SW480 (cell line): ENCODE measurements at regions not wholly inside any gene's neighbourhood (a gene's known extent, or its start where the extent isn't known, plus 50 kb on each side); places are given as distances from the start of the nearest gene placed in this dataset.

Source experiments
- DNase-seq: peaks from one replicate; pipeline ENCODE4 v3.0.0-alpha.2; 2016; ENCODE audit warnings: low spot score

DNA sequence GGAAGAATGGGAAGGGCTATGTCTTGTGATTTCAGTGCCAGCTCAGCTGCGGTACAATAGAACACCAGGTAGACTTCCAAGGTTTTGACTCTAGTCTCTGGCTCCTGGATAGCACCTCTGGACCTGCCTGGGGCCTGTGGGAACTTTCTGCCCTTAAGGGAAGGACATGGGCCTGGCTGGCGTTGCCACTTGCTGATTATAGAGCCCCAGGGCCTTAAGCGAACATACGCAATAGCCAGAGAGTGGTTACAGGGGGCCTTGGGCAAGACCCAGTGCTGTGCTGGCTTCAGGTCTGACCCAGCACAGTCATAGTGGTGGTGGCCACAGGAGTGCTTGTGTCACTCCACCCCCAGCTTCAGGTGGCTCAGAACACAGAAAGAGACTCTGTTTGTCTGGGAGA is 131.1 kb upstream of the COL21A1 start:
- DNase-seq = no peak

DNA sequence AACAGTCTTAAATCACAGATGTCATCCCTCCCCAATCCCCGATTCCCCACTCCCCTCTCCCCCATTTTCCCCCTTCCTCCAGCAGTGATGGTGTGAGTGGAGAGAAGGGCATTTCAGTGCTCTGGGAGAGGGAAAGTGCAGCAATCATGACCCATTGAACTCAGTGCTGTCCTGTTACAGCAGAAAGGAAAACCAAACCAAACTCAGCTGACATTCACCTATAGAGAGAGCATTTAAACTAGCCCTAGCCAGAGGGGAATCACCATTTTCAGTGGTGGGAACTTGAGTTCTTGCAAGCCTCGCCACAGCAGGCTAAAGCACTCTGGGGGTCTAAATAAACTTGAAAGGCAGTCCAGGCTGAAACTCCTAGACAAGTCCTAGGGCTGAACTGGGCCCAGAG is 129.9 kb upstream of the COL21A1 start:
- no peak for DNase-seq

DNA sequence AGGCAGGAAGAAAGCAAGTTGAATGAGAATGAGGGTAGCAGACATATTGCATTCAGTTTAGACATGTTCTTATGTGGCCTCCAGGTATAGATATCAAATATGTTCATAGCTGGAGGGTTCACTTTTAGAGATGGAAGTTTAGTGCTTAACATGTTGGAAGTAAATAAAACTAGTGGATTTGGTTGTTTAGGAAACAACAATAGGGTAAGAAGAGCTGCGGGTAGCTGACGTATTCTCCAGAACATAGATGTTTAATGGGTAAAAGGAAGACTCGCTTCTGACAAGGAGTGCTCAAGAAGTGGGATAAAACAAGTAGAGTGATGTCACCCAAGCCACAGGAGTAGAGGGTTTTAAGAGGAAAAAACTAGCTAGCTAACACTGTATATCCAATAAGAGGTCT is 128.4 kb upstream of the COL21A1 start:
- no peak for DNase-seq

DNA sequence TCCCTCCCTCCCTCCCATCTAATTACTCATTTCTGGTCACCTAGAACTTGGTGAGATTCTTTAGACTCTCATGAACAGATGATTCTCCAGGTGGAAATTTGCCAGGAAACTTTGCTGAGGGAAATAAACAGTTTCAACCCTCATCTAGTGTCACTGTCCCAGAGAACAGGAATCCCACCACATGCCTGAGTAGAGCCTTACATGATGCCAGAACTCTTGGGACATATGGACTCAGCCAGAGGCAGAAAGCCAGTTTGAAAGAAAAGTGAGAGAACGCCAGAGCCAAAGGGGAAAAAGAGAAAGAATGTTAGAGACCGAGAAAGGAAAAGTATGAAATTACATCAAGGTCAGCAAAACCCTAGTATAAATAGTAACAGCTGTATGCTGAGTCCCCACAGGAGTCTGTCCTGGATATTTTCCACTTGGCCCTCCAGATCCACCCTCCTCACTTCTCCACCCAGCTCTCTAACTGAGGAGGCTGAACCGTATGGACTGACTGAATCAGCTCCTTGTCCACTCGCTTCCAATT is 127.5 kb upstream of the COL21A1 start:
- DNase-seq = no peak

DNA sequence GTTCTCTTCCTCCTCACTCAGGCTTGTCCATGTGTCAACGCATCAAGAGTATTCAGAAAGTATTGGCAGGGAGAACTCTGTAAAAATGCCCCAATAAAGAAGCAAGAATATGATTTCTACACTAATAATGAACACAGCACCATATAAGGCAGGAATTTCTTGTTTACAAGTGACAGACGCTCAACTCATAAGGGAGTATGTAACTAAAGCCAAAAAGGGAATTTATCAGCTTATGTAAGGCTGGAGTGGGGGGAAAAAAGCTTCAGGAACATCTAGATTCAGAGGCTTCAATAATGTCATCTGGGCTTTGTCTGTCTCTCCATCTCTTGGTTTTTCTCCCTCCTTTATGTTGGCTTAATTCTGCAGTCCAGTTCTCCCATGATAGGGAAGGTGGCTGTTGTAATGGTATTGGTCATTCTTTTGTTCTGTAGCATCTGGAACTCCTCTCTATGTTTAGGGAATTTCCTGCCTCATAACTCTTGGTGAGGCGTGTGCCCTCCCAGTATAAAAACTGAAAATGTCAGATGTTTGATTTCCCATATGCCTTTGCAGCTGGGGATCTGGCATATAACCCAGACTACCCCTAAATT is 125.1 kb upstream of the COL21A1 start:
- no peak for DNase-seq

DNA sequence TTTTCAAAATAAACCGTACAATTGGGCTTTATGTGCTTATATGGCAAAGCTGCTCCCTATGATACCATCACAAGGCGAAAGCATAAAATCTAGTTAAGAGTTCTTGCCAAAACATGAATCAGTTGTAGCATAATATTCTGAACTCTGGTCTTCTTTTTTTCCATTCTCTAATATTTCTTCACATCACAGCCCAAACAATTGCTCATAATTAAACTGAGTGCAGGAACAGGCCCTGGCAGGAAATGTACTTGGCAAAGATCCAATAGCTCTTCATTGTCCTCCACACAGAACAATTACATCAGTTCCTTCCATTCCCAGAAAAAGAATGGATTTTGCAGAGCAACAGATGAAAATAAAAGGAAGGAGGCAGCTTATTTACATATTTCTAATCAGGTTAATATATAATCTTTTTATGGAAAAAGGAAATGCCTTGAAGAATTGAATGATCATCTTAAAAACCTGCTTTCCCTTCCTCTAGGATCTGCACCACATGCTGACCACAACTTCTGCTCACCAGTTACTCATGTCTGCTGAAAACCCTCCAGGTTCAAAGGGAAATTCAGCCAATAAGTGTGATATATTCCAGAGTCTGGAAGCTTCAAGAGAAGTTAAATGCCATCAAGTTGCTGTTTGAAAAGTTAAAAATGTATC is 123.3 kb upstream of the COL21A1 start:
- DNase-seq = no peak

DNA sequence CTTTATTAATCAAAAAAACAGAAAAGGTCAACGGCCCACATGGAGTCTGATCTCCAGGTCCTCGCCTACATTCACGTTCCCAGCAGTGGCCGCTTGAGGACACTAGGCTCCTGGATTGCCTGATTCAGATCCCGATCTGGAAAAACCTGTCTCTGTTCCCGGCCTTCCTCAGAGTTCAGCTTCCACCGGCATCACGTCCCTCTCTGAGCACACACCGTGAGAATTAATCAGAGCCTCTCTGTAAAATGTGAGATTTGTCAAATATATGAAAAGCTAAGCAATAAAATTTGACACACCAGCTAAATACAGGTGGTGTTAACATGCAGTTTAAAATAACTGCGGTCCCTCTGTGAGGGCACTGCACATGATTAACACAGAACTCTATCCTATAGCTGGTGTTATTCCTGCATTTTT is 122.8 kb upstream of the COL21A1 start:
- no peak for DNase-seq

DNA sequence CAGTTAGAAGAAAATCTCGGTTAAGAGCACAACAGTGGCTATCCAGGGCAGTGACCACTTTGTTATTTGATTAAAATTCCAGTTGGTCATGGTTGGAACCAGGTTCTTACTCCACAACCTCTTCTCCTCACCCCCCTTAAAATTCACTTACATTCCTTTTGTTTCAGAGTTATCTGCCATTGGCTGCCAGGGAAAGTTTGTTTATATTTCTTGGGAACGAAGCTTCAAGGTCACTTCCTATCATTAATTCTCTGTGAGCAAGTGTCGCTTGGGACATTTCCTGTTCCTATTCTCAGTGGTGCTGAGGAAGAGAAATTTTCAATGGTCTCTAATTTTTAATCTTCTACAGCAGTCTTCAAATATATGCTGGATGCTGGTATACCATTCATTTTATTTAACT is 121.1 kb upstream of the COL21A1 start:
- DNase-seq = no peak

DNA sequence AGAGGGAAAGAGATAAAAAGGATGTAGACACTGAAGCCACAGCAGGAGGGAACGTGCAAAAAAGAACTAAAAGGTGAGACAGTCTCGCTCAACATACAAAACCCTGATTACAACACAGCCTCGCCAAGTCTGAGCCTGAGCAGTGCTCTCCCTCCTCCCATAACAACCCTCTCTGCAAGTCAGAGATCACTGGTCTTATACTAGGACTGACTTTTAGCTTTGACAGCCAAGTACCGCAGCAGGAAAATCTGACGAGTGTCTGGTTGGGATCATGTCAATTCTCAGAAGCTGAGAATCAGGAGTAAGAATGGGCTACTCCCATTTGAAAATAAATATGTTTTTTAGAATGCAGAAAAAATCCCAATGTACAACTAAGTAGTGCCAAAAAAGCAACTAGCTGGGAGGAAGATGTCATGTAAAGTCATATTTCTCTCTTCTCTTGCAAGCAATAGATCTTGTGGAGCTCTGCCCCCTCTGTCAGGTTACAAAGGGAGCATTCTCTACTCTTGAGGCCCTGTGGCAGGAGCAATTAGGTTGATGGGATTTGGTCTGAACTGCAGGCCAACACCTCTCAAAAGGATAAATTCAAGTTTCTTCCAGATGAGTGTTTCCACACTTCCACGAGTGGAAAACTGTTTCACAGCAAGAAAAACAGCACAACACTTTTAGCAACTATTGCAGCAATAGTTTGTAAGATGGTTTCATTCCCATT is 118.9 kb upstream of the COL21A1 start:
- no peak for DNase-seq

DNA sequence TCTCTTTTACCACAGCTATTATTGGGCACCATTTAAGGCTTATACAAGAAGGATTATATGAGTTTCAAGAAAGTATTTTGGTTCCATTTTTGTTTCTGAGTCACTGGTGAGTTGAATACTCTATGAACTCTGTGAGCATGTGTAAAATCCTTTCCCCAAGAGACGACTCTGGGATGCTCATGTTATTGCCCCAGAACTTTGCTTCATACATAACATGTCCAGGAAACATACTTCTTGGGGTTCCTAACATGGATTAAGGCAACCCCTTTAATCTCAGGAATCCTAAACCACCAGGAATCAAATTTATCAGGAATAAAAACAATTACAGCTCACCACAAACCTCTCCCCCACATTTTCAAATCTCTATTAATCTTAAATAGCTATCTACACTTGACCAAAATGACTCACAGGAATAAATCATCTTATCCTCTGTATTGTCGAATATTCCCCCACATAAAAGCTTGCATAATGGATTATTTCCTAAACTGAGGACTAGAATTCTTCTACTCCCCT is 117.5 kb upstream of the COL21A1 start:
- DNase-seq = peak; percentile 4

DNA sequence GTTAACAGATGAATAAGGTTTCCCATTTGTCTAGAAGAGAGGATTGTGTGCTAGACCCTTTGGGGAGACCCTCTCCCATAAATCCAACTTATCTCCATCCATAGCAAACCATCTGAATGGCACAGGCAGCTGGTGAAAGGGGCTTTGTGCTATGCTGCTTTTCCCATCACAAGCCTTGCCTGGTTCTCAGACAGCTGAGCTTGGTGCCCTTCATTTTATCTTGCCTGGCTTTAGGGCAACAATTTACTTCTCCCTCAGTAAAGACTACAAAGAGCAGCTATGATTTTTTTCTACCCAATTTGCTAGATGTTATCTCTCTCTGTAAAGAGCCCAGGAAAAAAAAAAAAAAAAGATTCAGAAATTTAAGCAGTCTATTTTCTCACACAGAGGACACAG is 117.0 kb upstream of the COL21A1 start:
- no peak for DNase-seq

DNA sequence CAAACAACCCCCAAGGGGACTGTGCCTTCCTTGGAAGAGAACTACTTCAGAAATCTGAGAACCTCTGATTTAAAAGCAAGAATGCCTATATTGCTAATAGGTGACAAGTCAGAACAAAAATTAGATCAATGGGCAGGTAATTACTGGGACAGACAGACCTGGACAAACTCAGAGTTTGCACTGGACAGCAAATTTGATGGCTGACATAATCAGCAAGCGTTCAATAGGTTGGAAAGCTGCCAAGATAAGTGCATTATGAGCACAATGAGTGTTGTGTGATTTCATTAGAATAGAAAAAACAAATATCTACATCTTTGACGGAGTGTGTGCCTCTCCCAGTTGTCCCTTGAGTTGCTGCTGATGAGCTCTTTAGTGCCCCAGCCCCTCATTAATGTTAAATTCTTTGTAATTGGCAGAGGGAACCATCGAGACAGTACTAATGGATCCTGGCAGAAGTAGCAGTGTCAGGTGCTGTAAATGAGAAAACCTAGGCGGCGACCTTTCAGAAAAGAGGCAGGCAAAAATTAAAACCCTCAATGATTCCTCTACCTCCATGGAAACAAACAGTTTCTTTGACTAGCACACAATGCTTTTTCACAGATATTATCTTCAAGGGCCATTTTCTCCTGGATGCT is 116.5 kb upstream of the COL21A1 start:
- DNase-seq = no peak

DNA sequence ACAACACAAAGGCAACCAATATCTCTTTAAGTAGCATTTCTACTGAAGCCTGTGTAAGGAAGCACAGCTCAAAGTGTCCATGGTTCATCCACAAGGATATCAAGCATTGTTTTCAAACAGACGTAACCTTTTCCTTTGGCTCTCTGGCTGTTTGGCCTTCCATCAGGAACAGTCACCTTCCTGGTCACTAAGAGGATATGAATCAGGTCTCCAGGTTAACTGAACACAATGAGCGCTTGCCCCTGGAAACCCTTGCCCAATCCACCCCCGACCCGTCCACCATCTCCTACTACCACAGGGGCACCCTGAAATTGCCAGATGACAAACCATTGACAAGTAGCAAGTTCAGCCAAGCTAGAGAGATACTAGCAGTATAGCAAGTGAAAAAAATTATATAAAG is 114.4 kb upstream of the COL21A1 start:
- DNase-seq = no peak

DNA sequence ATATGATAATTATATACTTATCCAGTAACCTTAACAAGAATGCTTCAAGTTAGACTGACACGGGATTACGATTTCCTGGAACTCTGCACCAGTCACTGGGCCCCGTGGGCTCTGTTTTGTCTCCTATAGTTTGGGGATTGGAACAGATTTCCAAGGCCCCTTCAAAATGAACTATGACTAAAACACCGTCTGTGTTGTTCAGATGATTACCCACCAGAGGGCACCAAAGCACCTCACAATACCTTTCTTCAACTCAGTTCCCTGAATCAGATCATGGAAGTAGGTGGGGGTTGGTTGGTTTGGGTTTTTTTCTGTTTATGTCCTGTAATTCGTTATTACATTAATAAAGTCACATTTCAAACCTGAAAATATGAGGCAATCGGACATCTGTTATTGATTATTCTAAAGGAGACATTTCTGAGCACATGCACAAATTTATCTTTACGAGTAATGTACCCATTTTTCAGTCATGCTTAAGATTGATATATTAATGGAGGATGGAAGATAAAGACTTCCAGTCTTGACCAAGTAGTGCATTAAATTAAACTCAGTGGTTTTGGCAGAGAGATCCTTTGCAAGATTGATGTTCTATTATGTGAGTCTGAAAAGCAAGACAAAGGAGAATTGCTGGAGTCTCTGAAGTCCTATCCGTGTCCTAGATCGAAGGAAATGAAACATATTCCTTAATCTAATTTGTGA is 112.0 kb upstream of the COL21A1 start:
- peak; percentile 59 for DNase-seq

DNA sequence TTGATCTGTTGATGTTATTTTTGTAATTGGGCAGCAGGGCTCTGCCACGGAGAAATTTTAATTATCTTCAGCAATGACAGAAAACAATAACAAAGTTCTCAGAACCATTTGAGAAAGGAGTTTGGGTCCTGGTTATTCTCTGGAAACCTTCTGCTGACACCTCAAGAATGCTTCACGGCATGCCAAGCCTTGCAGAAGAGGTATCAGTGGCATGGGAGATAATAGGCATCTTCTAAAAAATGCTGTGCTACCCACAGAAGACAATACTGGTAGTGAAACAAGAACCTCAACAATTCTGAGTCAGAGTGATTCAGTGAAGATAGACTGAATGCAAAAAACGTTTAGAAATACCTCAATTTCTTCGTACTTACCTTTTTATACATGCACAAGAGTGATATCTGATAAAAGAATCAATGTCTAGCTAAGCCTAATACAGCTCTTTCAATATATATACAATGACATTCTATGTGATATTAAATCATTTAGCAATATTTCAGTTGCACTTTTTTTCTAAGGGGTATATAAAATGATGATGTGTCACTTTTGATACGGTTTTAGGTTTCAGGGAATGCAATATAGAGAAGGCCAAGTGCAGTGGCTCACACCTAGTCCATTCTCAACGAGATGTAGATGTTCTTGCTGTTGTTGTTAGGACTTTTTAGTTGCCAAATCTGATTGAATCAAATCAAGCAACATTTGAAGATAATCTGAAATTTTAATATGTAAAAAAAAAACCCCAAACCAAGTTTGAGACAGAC is 110.4 kb upstream of the COL21A1 start:
- no peak for DNase-seq

DNA sequence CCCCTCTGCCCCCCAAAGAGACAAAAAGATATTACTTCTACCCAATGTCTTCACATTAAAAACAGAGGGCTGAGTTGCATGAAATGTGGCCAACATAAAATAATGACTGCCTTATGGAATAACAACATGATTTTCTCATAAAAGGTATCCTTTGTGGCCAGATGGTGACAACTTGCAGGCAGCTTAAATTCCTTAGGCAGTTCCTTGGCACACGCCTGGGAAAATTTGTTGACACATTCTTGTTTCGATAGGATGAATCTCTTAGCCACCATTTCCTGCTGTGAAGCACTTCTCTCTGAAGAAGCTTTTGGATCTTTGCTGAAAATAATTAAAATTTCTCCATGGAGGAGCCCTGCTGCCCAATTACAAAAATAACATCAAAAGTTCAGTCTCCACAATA is 109.0 kb upstream of the COL21A1 start:
- no peak for DNase-seq

DNA sequence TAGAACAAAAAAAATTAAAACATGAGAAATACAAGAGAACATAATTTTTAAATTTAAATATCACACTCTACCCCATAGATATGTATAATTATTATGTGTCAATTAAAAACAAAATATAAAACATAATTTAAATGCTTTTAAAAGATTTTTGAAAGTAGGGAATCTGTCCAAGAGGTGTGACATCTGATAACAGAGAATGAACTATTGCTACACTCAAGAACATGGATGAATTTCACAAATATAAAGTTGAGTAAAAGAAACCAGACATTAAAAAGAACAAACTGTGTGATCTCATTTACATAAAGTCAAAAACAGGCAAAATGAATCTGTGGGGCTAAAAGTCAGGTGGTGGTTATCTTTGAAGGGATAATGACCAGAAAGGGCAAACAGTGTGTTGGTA is 106.5 kb upstream of the COL21A1 start:
- no peak for DNase-seq

DNA sequence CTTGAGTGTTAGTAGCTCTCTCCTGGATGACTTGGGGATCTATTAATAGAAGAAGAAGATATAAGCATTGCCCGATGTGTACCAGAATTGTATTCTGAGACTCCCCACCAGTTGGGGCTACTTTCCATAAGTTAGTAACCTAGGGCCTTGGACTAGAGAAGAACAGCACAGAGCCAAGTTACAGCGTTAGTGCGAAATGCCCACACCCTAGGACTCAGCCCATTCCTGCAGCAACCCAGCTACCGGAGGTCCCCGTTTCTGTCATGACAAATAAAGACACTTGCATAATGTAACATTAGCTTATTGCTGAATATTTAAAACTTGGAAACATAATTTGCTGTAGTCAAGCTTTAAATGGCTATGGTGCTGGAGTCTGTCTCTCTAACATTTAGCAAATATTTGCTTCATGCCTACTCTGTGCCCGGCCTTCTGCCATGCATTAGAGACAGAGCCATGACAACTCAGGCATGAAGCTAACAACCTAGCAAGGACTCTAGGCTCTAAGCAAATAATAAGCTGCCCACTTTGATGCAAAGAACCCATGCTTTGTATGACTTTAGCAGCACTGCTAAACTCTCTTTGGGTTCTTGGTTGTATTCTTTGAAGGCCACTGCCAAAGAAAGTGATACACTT is 103.4 kb upstream of the COL21A1 start:
- DNase-seq = no peak

DNA sequence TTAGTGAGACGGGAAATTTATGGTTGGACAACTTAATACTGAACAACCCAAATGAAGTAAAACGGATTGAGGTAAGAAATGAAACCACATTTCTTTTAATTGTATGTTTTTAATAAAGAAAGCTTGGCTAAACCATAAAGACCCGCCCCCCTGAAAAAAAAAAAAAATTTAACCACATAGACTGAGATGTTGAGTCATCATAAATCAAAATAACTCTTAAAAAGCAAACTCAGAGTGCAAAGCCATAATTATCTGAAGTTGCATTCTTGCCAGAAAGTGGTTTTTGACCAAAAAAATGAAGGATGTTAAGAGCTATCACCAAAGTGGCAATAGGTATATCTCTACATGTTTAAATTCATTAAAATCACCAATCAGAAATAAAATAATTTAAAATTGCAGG is 101.8 kb upstream of the COL21A1 start:
- DNase-seq = no peak

DNA sequence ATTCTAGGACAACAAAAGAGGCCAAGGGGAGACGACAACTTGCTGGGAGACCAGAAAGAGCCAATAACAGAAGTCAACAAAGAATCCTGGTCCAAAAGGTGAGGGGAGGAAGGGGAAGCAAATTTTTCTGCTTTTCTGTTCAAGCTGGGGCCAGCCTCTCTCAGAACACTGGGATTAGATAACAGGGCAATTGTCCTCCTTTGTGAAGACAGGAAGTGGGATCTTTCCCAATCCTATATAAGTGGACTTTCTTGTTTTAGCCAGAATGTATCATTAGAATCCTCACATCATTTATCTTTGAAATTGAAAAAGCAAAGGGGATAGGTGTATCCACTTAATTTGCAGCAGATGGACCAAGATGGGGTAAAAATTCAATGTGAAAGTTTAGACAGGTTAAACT is 101.2 kb upstream of the COL21A1 start:
- DNase-seq = no peak

DNA sequence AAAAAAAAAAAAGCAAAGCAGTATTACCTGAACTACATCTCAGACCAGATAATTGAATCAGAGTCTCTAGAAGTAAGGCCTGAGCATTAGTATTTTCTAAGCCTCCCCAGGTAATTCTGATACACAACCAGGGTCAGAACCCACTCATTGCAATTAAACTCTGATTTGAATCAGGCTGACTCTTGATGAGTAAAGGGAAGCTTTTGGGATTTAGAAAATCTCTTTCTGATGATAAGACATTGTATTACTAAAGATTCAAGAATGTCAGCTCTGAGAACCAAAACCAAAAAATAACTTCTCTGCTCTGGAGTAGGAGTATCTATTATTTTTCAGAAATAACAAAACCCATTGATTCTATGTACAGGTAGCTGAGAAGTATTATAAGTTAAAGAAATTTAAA is 100.1 kb upstream of the COL21A1 start:
- DNase-seq = no peak
